AG09309 (cell line): ENCODE measurements at regions not wholly inside any gene's neighbourhood (a gene's known extent, or its start where the extent isn't known, plus 50 kb on each side); places are given as distances from the start of the nearest gene placed in this dataset.

Experiments used
- DNase-seq: peaks from one replicate; pipeline ENCODE4 v3.0.0-alpha.2; 2010; ENCODE audit warnings: low read depth
- H3K4me3 ChIP-seq: 2 replicates; pipeline ENCODE4 v1.5.1; 2011; ENCODE audit warnings: mild to moderate bottlenecking, low read depth, low read length, moderate library complexity; ENCODE audit not compliant: control insufficient read depth
- TF ChIP-seq, protein P1 (sequence below): IDR thresholded peaks from 2 replicates; pipeline ENCODE4 v1.5.1; 2011; ENCODE audit warnings: mild to moderate bottlenecking, low read depth, low read length, inconsistent platforms; ENCODE audit not compliant: insufficient read depth, control insufficient read depth; ENCODE audit errors: missing control alignments

DNA sequence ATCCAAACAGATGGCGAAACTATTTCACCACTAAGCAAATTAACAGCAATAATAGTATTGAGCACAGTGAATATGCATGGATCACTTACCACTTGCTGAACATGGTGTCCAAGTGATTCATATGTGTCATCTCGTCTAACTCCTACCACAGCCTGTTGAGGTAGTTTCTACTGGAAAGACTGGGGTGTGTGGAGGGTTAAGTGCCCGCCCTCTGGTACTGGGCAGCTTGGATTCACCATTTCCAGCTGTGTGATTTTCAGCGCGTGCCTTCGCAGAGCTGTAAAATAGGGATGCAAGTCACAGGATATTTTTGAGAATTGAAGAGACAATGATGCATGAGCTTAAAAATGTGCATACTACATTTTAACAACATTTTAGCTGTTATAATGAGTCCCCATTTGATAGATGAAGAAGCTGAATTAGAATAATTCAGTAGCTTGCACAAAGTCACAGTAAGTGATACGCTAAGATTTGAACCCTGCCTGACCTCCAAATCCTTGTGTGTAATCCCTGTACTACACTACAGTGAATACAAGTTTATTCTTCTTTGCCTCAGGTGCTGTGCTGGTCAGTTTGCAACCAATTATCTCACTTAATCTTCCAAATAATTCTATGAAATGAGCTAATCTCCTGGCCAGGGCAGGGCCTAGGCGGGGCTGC, 75.2 kb upstream of the SIX2 start:
- no peak overlapping the region for H3K4me3 ChIP-seq
- TF ChIP-seq, protein P1, sequence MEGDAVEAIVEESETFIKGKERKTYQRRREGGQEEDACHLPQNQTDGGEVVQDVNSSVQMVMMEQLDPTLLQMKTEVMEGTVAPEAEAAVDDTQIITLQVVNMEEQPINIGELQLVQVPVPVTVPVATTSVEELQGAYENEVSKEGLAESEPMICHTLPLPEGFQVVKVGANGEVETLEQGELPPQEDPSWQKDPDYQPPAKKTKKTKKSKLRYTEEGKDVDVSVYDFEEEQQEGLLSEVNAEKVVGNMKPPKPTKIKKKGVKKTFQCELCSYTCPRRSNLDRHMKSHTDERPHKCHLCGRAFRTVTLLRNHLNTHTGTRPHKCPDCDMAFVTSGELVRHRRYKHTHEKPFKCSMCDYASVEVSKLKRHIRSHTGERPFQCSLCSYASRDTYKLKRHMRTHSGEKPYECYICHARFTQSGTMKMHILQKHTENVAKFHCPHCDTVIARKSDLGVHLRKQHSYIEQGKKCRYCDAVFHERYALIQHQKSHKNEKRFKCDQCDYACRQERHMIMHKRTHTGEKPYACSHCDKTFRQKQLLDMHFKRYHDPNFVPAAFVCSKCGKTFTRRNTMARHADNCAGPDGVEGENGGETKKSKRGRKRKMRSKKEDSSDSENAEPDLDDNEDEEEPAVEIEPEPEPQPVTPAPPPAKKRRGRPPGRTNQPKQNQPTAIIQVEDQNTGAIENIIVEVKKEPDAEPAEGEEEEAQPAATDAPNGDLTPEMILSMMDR: no peak
- no peak for DNase-seq

DNA sequence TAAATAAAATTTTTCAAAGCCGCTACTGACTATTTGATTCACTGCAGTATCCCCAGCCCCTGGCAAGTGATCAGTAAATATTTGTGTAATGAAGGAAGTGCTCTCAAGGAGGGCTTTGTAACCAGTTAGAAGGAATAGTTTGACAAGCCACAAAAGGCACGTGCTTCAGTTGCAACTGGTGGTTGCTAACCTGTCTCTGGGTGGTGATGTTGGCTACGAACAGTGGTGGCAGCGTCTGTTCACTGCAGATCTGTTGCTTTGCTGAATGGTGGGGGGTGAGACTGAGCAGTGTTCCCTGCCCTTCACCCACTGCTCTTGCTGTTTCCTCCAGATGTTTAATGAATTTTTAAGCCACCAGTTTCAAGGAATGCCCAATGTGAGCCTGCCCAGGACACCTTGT, 73.9 kb upstream of the SIX2 start:
- TF ChIP-seq, protein P1: no peak
- H3K4me3 ChIP-seq: no peak overlapping the region
- no peak for DNase-seq

DNA sequence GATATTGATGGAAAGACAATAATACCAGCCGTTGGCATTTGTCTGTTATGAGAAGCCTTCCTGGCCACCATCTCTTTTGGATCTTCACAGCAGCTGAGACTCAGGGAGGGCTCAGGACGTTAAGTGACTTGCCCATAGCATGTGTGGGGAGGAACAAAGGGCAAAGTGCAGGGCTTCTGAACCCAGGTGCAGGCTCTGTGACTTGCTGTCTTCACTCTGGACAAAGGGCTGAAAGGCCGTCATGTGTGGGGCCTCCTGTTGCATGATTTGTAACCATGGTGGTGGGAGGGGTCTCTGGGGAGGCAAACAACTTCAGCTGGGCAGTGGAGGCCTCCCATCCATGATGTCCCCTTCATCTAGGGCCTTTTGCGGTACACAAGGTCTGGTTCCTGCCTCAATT, 65.5 kb upstream of the SIX2 start:
- DNase-seq: no peak
- TF ChIP-seq, protein P1: no peak
- H3K4me3 ChIP-seq: no peak overlapping the region

DNA sequence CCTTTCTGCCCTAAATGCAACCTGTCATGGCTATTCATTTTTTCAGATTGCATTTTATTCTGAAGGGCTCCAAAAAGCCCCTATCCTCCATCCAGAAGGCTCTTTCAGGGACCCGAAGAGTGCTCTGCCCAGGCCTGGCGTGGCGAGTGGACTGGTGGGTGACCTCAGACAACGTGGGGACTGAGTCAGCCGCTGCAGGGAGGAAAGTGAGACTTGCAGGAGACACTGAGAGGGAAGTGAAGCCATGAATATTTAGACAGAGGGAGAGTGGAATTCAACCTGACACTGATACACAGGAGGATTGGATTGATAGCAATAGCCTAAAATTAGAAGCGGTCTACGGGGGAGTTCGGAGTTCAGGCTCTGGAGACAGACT, 63.6 kb upstream of the SIX2 start:
- no peak for DNase-seq

DNA sequence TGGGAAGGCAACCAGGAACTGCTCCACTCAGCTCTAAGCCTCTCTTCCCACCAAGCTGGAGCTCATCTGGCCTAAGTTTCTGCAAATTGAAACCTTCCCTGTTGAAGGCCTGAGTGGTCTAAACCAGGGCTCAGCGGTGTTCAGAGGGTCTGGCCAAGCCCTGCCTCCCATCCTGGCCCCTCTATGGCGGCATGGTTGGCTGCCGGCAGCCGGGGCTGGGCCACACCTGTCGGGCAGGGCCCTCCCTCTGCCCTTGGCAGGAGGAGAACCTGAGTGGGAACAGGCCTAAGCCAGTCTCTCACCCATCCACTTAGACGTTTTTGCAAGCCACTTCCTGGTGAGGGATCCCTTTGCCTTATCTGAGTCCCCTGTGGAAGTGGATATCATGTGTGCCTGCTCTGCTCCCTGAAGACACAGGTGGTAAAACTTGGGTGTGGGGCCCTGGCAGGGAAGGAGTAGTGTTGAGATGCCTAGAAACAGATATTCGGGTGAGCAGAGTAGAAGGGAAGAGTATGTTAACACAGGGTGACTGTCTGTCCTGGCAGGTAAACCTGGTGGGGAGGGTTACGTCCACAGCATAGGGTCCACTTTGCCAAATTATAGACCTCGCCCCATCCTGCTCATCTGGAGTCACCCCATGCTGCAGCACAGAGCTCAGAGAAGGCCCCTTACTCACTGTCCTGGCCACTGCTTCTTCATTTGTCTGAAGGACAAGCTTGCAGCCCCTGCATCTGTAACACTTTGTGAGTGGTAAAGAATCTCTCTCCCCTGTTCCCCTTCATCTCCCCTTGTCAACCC, 63.0 kb upstream of the SIX2 start:
- DNase-seq: no peak
- H3K4me3 ChIP-seq: no peak overlapping the region
- TF ChIP-seq, protein P1: no peak

More for the DNA sequence above, 63.6 kb upstream of the SIX2 start:
- TF ChIP-seq, protein P1: no peak
- H3K4me3 ChIP-seq: no peak overlapping the region

DNA sequence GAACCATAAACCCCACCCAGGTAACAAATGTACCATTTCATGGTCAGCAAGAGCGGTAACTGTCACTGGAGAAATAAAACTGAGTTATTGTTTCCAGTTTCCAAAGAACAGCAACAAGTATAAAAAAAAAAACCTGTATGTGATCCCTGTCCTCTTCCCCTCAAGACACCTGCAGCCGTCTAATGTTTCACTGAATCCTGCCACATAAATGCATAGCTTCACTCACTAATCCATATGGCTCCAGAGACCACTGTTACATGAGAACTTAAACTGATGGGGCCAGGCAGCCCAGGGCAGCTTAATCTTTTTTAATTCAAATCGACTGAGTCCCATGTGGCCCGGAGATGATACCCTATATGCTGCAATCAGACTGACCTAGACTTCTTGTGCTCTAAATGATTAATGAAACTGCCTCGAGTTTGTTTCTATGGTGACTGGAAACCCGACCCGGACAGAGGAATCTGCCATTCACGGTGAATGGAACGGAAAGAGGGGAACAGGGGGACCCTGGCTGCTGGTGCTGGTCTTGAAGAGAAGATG, 60.9 kb upstream of the SIX2 start:
- H3K4me3 ChIP-seq: no peak overlapping the region
- TF ChIP-seq, protein P1: no peak
- no peak for DNase-seq
